BE2C (cell line): ENCODE measurements at regions not wholly inside any gene's neighbourhood (a gene's known extent, or its start where the extent isn't known, plus 50 kb on each side); places are given as distances from the start of the nearest gene placed in this dataset.

Source experiments
- DNase-seq: peaks from one replicate; pipeline ENCODE4 v3.0.0-alpha.2; 2020
- H3K27me3 ChIP-seq: fragments of 250-450 bp; sonication (Bioruptor Pico); 2 replicates; pipeline ENCODE4 v1.5.1; 2020; ENCODE audit warnings: mild to moderate bottlenecking
- H3K36me3 ChIP-seq: fragments of 250-450 bp; sonication (Bioruptor Pico); 2 replicates; pipeline ENCODE4 v1.5.1; 2020; ENCODE audit warnings: mild to moderate bottlenecking
- H3K4me1 ChIP-seq: fragments of 250-450 bp; sonication (Bioruptor Pico); 2 replicates; pipeline ENCODE4 v1.5.1; 2020
- H3K4me3 ChIP-seq: 2 replicates; pipeline ENCODE4 v1.5.1; 2011; ENCODE audit warnings: low read depth, low read length
- H3K9me3 ChIP-seq: fragments of 250-450 bp; sonication (Bioruptor Pico); 2 replicates; pipeline ENCODE4 v1.5.1; 2020
- TF ChIP-seq, protein P1 (sequence below): IDR thresholded peaks from 2 replicates; pipeline ENCODE4 v1.5.1; 2012; ENCODE audit warnings: mild to moderate bottlenecking, low read depth, low read length

DNA sequence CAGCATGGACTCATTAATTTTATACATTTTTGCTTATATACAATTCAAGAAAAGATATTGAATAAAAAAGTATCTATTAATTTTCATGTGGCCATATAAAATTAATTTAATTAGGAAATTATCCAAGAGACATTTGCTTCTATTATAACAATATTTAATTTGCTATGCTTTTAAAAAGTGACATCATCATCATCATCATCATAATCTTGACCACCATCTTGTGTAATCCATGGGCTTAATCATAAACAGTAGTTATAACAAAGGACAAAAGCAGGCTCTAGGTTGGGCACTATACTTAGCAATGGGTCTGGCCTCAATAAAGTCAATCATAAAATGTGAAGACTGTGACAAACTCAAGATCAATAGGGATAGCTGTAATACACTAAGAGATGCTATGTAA, 1031.6 kb downstream of the SLITRK1 start:
- Histone ChIP-seq H3K36me3 (no peaks in the 10 kb centered on the region), H3K4me3 (no peak overlapping the region), H3K4me1 (no peaks in the 10 kb centered on the region), H3K27me3 (no peaks in the 10 kb centered on the region), H3K9me3 (no peaks in the 10 kb centered on the region)
- no peak for DNase-seq
- TF ChIP-seq, protein P1, sequence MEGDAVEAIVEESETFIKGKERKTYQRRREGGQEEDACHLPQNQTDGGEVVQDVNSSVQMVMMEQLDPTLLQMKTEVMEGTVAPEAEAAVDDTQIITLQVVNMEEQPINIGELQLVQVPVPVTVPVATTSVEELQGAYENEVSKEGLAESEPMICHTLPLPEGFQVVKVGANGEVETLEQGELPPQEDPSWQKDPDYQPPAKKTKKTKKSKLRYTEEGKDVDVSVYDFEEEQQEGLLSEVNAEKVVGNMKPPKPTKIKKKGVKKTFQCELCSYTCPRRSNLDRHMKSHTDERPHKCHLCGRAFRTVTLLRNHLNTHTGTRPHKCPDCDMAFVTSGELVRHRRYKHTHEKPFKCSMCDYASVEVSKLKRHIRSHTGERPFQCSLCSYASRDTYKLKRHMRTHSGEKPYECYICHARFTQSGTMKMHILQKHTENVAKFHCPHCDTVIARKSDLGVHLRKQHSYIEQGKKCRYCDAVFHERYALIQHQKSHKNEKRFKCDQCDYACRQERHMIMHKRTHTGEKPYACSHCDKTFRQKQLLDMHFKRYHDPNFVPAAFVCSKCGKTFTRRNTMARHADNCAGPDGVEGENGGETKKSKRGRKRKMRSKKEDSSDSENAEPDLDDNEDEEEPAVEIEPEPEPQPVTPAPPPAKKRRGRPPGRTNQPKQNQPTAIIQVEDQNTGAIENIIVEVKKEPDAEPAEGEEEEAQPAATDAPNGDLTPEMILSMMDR, result no peak

- TF ChIP-seq, protein P1, result no peak
- Histone ChIP-seq H3K4me3 (no peak overlapping the region), H3K36me3 (no peaks in the 10 kb centered on the region), H3K4me1 (no peaks in the 10 kb centered on the region), H3K9me3 (no peaks in the 10 kb centered on the region), H3K27me3 (no peaks in the 10 kb centered on the region)
- no peak for DNase-seq
Observed at GRCh38 chr13:82848766-82849165, 1033.5 kb downstream of the SLITRK1 start.

DNA sequence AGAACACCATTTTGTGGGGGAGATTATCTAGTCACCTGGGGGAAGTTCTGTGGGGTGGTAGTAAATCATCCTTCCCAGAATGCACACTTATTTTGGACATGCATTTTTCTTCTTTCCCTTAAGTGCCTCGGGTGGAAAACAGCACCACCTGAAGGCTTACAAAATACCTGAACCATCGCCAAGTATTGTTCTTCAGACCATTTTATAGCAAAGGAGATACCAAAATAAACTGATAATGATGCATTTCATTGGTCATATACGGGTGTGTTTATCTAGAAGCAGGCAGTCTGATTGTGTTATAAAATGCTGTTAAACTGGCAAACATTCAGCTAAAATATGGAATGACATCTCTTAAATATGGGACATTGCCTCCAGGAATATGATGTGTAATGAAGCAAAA, 1034.7 kb downstream of the SLITRK1 start:
- Histone ChIP-seq H3K27me3 (no peaks in the 10 kb centered on the region), H3K36me3 (no peaks in the 10 kb centered on the region), H3K4me1 (no peaks in the 10 kb centered on the region), H3K9me3 (no peaks in the 10 kb centered on the region), H3K4me3 (no peak overlapping the region)
- TF ChIP-seq, protein P1, result peak; percentile 22; the same call in 1 of the 2 replicates
- no peak for DNase-seq

GRCh38 chr13:82833923-82834322, 1048.4 kb downstream of the SLITRK1 start:
- Histone ChIP-seq H3K27me3 (no peaks in the 10 kb centered on the region), H3K9me3 (no peaks in the 10 kb centered on the region), H3K4me3 (no peak overlapping the region), H3K4me1 (no peaks in the 10 kb centered on the region), H3K36me3 (no peaks in the 10 kb centered on the region)
- TF ChIP-seq, protein P1, result no peak
- no peak for DNase-seq

- DNase-seq, result no peak
- TF ChIP-seq, protein P1, result no peak
- no peak overlapping the region for H3K4me3 ChIP-seq
- H3K27me3 ChIP-seq, result no peaks in the 10 kb centered on the region
- no peaks in the 10 kb centered on the region for H3K36me3 ChIP-seq
- H3K4me1 ChIP-seq, result no peaks in the 10 kb centered on the region
- no peaks in the 10 kb centered on the region for H3K9me3 ChIP-seq
Observed at GRCh38 chr13:82829040-82829439, 1053.2 kb downstream of the SLITRK1 start.

DNA sequence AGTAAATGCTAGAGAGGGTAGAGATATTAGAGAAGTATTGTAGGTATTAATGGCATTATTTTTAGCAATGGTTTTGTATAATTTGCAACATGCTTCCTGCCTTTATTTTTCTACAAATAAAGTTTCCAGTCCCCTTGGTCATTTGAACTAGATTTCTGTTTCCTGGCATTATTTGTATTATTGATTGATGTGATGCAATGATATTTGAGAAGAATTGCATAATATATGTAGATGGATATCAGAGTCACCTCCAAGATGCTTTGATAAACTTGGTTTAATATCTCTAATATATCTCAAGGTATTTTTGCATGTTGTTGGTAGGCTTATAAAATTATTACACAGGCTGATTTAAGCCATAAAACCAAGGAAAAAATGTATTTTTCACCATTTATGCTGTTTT, 1054.5 kb downstream of the SLITRK1 start:
- no peaks in the 10 kb centered on the region for H3K4me1 ChIP-seq
- no peak overlapping the region for H3K4me3 ChIP-seq
- no peak for DNase-seq
- H3K27me3 ChIP-seq, result no peaks in the 10 kb centered on the region
- no peaks in the 10 kb centered on the region for H3K9me3 ChIP-seq
- TF ChIP-seq, protein P1, result no peak
- H3K36me3 ChIP-seq, result no peaks in the 10 kb centered on the region
